HG03196 (cell line): ENCODE measurements at regions not wholly inside any gene's neighbourhood (a gene's known extent, or its start where the extent isn't known, plus 50 kb on each side); places are given as distances from the start of the nearest gene placed in this dataset.

Experiments used
- ATAC-seq: cut with Tn5 transposase; IDR thresholded peaks from one replicate; pipeline ENCODE4 v1.9.1; 2021; ENCODE audit not compliant: unreplicated experiment

DNA sequence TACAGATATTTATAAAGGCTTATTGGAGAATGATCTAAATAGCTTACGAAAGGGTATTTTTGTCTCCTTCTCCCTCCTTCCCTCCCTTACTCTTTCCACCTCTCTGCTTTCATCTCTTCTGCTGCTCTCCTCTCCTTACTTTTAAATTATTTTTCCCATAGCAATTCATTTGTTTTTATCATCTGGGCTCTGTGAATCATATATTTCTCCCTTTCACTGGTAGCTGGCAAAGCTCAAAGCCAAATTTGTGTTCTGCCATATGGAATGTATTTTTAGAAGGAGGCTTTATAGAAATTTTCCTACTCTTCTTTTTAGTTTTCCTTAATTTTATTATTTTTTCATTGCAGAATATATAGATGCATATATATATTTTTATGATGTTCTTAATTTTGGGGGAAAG, 385.8 kb downstream of the C3orf38 start:
- no peak for ATAC-seq

DNA sequence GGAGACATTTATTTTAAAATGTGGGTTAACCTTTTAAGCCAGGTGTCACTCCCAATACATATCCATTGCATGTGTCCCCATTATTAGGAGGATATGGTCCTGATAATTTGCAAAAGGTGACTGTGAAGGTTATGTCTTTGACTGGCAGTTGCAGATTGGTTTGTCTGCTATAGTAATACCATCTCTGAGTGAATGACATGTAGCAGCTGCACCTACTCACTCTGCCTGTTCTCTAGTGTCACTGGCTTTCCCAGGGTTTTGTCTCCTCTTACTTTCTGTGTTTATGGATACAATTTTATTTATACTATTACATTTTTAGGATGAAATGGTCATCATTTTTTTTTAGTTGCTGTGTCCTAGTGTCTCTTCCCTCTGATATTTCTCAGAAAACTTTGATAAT, 393.2 kb downstream of the C3orf38 start:
- ATAC-seq: no peak

DNA sequence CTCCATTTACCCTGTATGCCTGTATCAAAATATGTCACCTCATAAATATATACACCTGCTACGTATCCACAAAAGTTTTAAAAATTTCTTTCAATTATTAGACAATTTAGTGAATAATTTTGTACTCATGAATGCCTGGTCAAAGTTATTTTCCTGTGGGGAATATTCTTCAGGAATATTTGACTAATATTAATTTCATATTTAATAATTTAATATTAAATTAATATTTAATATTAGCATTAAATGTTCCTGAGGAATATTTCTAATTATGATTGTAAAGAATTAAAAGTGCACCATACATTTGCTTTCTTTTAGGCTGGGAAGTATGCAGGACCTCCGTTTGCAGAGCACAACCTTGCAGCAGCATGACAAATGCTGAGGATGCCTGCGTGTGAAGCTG, 422.7 kb downstream of the C3orf38 start:
- no peak for ATAC-seq

DNA sequence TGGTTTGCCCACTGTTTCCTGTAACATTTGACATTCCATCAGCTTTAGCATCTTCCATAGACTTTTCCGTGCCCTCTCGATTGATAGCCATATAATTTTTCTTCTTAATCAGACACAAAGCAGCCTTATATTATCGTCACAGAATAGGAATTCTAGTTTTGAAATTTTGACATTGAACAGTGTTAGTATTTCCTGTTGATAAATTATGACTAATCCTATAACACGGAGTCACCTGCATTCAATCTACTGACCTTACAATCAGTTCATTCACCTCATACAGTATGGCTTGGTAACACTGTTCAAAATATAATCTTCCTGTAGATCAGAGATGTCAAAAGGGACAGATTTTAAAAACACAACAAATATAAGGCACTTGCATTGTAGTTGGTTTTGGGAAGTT, 423.7 kb downstream of the C3orf38 start:
- ATAC-seq: no peak

DNA sequence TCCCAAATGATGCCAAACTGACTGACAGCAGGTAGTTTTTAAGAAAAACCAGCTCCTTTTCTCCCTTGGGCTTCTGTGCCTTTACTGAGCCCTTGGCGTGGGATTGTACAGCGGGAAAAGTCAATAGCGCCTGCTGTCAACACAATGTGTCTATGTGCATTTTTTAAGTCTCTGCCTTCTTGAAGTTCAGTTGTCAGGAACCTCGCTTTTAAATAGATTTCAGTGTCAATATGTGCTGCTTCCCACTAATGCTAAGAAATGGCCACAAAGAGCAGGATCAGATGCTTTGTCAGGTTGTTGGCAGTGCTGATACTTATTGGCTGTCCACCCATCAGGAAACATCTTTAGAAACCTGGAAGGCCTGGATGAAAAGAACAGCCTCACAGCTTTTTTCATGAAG, 424.4 kb downstream of the C3orf38 start:
- no peak for ATAC-seq

DNA sequence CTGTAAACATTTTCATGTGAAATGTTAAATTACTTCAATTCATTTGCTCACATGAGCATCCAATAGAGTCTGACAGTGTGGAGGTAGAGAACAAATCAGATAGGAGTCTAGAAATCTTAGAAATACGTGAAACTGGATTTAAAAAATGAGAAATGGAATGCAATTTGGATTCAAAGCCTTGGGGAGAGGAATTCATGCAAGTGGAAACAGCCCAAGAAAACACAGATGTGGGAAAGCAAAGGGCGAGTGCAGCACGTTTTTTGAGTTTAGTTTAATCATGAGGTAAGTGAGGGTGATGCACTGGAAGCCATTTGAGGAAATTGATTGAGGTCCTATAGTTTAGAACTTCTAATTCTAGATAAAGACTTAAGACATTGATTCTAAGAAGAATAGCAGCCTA, 434.7 kb downstream of the C3orf38 start:
- no peak for ATAC-seq

DNA sequence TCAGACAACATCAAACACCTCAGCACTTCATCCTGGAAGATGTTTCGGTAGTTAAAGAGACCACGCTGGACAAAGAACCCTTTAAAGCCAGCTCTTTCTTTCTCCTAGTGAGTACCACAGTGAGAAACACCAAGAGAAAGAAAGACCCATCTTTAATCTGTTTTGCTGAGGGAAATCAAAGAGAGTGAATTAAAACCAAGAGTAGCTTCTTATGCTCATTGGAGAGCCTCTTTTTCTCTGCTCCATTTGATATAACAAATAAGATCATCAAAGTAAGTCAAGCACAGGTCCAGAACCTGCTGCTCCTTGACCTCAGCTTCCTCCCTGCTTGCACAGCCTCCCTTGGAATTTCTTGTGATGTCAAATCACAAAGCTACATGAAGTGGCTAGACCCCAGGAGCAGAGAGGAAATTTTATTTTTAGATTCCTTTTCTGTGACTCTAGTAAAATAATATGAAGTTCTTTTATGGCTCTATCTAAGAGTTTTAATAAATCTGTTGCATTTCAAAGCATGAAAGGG, 436.4 kb downstream of the C3orf38 start:
- ATAC-seq: no peak

DNA sequence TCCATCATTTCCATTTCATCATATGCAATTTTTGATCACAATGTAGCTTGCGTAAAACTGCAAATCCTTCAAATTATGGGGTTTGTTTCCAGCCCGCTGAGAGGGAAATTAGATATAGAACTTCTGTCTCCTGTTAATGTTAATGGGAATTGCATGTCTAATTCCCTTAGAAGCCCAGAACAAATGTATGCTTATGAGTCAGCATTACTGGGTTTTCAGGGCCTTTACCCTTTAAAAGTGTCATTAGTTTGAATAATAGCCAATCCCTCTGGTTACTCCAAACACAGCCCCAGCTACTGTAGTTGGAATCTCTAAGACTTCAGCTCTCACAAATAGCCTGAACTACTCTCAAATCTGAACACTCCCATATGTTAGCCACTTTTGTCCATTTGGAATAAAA, 439.4 kb downstream of the C3orf38 start:
- no peak for ATAC-seq

DNA sequence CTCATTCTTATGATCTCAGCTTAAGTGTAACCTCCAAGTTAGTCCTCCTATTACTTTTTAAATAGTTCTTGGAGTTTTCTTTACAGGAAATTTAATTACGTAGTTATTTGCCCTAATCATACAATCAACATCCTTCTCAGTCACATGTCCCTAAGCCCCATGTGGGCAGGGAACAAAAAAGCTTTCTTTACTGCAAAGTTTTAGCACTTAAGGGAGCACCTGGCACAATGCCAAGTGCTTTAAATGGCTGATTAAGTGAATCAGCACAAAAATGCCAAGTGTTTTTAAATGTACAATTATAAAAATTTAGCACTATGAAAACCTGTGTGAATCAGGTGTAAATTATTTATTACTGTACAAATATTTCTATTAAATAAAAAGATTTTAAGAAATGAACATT, 445.3 kb downstream of the C3orf38 start:
- no peak for ATAC-seq

DNA sequence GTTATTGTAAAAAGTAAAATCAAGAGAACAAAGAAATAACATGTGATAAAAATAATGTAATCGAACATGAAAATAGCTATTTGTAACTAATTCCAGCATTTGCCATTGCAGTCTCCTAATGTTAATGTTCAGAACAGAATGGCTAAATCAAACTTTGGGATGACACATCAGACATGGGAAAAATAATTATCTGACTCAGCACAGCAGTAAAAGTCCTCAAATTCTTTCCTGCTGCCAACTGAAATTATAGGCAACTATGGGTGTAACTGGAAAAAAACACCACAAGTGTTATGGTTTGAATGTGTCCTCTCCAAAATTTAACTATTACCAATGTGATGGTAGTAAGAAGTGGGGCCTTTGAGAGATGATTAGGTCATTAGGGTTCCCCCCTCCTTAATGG, 446.7 kb downstream of the C3orf38 start:
- ATAC-seq: no peak

DNA sequence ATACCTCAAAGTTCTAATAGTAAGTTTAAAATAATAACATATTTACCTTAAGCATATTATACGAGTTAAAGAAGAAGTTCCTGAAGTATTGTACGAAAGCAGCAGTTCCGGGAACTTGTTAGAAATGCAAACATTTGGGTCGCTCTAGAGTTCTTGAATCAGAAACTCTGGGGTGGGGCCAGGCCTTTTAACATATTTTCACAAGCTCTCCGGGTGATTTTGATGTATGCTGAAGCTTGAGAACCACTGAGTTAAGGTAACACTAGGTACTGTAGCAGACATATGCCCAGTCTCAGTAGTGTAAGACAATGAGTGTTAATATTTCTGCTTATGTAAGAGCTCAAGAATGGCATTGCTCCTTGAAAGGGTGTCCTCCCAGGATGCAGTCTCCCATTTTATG, 461.1 kb downstream of the C3orf38 start:
- no peak for ATAC-seq

DNA sequence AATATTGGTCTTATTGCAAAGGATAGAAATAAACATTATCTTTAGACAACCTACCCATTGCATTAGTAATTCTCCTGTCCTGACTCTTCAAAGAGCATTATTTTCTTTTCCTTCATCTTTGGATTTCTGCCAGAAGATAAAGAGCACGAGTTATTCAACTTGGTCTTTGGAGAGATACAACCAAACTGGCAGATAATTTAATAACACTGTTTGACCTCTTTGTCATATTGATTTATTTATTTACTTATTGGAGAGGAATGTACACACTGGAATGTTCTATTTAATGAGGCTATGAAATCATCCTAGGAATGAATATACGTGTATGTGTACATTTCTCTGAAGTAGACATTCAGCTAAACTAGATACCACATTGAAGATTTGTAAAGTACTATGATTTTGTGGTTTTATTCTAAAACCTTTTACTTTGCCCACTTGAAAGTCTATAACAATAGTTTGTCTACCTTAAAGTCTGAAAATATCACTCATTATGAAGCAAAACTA, 462.1 kb downstream of the C3orf38 start:
- no peak for ATAC-seq

DNA sequence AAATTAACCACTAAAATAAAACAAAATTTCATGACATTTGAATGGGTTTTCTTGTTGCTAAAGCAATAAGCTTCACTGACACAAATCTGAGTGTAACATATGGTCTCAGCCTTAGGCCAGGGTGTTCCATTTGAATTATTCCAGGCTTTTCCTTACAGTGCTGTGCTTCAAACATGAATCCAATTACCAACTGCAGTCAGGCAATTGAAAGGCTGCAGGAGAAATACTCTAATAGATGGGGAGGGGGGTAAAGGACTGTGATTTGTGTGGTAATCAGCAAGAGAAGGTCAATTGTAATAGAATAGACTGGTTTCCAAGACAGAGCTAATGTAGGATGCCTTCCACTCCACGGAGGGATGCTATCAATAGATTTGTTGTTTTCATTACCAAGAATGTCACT, 466.7 kb downstream of the C3orf38 start:
- no peak for ATAC-seq

DNA sequence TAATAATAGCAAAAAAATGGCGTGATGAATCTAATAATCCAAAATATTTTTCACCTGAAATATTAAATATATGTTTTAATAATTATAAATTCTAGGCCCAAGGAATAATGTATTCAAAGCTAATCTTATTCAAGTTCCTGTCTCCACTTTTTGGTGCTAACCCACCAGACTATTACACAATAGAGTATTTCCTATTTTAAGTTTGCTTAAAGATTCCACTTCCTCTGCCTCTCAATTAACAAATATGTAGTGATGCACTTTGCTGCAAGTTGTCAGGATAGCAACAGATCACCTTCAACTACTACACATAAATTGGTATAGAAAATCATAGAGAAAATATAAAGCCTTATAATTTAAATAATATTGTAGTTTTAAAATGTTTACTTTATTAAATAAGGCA, 467.5 kb downstream of the C3orf38 start:
- no peak for ATAC-seq

DNA sequence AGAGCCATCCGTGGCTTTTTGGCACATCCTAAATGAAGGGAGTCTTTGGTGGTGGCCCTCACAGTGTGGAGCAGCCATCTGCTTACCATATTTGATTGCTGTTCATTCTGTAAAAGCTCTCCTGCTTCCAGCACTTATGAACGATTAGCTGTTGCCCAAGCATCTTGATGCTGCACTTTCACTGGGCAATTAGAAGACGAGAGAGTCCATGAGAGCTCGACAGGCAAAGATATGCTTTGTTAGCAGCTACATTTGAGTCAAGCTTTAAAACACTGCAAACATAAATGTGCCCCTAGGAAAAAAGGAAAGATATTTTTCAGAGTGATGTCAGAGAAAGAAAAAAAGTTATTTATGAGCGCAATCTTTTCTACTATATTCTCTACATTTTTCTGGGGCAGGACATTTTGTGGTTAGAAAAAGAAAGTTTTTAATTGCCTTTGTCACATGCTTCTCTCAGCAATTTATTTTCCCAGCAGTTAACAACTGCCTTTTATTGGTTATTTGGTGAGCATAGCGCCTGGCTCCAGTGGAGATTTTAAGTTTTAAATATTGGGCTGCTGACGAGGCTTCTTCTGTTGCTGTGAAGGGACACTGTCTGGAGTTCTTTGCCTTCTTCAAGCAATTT, 468.4 kb downstream of the C3orf38 start:
- no peak for ATAC-seq

DNA sequence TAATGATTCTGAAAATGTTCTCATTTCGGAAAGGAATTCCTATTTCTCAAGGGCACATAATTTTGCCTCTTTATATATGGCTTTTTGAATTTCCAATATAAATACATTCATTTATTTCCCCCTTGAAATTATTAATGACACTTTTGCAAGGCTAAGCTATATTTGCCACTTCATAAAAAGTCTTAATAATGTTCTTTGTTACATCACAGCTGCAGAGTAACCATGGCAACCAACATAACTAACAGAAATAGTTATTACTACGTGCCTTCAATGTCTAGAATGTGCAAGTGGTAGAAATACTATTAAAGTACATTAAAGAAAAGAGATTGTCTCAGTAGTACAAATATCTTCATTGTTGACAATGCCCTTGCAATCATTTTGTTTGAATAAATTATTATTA, 471.8 kb downstream of the C3orf38 start:
- ATAC-seq: no peak

DNA sequence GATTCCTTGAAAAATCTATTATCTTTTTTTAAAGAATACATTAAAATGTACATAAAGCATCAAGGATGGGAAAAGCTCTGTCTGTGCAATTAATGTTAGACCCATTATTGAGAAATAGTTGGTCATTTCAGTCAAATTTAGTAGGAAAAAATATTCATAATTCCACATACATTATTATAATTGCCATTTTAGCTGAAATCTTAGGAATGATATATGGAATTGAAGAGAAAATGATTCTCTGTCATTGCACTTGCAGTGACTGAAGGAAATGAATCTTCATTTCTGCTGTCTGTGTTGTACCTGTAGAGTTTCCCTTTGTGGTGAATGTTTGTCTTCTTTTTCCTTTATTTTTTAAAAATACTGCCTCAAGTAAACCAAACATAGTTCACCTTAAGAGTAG, 473.9 kb downstream of the C3orf38 start:
- ATAC-seq: no peak

DNA sequence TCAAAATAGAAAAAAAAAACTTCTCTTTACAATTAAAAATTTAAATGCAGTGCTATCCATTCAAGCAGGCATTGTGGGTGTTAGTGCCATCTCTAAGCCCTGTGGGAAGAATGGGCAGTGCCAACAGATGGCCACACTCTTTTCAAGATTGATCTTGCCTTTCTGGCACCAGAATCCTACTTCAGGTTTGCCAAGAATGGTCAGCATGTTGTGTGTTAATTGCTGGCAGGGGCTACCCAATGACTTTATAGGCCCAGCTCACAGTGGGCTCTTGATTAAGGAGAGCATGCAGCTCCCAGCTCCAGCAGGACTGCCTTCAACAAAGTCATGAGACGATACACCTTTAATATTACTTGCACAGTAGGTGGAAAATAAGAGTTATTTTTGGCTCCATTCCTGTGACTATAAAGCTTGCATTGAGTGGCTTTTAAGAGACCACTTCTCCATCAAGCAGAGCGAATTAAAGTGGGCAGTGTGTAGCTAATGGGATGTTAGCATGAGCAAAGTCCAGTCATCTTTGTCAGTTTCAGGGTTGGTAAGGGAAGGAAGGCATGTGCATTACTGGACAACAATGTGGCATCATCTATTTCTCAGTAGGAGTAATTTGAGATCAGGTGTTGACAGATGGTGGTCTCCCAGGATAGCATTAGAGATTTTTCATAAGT, 476.8 kb downstream of the C3orf38 start:
- ATAC-seq: no peak

DNA sequence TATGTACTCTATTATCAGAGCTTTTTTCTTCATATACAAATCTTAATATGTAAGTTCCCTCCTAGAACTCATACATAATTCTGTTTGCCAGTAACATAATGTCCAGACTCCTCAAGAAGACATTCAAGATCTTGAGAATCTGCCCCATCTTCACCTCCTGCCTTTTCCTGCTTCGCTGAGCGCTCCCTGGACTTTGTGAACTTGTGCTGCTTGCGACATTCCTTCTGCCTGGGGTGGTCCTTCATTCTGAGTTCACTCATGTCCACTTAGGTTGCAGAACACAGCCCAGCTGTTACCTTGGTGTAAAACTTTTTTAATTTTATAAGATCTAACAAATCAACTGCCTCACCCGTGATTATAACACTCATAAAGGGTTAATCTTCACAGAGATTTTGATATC, 478.5 kb upstream of the EPHA3 start:
- no peak for ATAC-seq

DNA sequence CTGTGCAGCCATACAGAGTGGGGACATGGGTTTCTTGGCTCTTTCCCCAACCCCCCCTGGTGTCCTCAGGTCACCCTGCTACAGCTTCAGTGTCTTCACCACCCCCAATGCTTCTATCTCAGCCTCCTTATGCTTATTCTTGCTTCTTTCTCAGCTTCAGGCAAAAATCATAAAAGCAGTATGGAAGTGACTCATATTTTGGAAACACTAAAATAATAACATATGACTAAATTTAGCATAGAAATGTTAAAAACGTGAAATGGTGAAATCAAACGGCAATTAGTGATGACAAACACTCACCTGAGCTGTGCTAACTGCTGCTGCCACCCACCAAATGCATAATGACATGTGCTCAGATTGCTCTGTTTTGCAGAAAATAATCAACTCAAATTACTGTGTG, 475.2 kb upstream of the EPHA3 start:
- ATAC-seq: no peak

DNA sequence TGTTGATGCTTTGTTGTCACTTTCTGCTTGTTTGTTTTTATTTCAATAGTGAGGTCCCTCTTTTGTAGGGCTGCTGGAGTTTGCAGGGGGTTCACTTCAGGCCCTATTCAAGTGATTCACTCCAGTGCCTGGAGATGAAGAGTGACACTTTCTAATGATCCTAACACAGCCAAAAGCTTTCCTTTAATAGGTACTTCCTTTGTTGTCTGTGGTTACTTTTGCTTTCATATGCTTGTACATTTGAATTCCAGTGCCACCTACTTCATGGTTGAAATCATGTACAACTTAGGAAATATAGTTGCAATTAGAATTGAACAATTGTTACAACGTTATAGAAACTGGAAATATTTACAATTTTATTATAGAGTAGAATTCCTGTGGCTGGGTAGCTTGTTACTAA, 466.8 kb upstream of the EPHA3 start:
- ATAC-seq: no peak

DNA sequence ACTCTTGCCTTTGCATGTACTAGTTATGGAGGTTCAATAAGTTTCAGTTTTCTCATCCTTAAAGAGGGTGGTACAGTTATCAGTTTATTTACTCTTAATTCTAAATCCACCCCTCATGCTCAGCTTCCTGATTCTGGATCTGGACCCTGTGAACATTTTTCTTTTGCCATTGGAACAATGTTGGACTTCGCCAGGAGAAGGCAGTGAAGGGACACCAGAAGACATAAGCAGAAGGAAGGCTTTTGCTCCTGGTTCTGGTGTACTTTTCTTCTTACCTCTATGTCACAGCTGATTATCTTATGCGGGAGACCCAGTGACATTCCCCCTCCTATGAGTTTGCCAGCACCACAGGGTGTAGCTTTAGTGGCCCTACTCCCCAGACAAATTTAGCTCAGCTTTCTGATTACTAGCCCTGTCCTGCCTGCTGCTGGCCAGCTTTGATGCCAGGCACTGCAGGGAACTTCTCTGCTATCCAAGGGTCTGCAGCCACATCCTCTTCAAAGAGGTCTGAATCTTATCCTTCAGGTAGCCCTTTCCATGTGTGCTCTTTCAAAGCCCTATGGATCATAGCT, 466.3 kb upstream of the EPHA3 start:
- ATAC-seq: no peak
